ENCODE measurements at regions not wholly inside any gene's neighbourhood (a gene's known extent, or its start where the extent isn't known, plus 50 kb on each side); places are given as distances from the start of the nearest gene placed in this dataset.

DNA sequence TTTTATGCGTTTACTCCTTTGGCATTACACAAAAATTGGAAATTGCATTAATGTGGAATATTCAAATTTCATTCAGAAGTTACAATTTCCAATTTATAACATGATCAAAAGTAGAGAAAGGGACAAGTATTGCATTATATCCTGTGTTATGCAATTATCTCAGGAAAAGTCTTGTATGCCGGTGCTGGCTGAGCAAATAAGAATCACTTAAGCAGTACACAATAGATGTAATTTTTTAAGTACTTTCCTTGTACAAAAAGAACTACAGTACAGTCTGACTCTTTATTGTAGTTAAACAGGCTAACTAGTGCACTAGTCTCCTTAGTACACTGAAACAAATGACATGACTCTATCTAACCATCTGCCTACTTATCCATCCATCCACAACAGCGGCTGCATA is 493.2 kb upstream of the KCNMB2 start (continued):
- TF ChIP-seq, protein P1, sequence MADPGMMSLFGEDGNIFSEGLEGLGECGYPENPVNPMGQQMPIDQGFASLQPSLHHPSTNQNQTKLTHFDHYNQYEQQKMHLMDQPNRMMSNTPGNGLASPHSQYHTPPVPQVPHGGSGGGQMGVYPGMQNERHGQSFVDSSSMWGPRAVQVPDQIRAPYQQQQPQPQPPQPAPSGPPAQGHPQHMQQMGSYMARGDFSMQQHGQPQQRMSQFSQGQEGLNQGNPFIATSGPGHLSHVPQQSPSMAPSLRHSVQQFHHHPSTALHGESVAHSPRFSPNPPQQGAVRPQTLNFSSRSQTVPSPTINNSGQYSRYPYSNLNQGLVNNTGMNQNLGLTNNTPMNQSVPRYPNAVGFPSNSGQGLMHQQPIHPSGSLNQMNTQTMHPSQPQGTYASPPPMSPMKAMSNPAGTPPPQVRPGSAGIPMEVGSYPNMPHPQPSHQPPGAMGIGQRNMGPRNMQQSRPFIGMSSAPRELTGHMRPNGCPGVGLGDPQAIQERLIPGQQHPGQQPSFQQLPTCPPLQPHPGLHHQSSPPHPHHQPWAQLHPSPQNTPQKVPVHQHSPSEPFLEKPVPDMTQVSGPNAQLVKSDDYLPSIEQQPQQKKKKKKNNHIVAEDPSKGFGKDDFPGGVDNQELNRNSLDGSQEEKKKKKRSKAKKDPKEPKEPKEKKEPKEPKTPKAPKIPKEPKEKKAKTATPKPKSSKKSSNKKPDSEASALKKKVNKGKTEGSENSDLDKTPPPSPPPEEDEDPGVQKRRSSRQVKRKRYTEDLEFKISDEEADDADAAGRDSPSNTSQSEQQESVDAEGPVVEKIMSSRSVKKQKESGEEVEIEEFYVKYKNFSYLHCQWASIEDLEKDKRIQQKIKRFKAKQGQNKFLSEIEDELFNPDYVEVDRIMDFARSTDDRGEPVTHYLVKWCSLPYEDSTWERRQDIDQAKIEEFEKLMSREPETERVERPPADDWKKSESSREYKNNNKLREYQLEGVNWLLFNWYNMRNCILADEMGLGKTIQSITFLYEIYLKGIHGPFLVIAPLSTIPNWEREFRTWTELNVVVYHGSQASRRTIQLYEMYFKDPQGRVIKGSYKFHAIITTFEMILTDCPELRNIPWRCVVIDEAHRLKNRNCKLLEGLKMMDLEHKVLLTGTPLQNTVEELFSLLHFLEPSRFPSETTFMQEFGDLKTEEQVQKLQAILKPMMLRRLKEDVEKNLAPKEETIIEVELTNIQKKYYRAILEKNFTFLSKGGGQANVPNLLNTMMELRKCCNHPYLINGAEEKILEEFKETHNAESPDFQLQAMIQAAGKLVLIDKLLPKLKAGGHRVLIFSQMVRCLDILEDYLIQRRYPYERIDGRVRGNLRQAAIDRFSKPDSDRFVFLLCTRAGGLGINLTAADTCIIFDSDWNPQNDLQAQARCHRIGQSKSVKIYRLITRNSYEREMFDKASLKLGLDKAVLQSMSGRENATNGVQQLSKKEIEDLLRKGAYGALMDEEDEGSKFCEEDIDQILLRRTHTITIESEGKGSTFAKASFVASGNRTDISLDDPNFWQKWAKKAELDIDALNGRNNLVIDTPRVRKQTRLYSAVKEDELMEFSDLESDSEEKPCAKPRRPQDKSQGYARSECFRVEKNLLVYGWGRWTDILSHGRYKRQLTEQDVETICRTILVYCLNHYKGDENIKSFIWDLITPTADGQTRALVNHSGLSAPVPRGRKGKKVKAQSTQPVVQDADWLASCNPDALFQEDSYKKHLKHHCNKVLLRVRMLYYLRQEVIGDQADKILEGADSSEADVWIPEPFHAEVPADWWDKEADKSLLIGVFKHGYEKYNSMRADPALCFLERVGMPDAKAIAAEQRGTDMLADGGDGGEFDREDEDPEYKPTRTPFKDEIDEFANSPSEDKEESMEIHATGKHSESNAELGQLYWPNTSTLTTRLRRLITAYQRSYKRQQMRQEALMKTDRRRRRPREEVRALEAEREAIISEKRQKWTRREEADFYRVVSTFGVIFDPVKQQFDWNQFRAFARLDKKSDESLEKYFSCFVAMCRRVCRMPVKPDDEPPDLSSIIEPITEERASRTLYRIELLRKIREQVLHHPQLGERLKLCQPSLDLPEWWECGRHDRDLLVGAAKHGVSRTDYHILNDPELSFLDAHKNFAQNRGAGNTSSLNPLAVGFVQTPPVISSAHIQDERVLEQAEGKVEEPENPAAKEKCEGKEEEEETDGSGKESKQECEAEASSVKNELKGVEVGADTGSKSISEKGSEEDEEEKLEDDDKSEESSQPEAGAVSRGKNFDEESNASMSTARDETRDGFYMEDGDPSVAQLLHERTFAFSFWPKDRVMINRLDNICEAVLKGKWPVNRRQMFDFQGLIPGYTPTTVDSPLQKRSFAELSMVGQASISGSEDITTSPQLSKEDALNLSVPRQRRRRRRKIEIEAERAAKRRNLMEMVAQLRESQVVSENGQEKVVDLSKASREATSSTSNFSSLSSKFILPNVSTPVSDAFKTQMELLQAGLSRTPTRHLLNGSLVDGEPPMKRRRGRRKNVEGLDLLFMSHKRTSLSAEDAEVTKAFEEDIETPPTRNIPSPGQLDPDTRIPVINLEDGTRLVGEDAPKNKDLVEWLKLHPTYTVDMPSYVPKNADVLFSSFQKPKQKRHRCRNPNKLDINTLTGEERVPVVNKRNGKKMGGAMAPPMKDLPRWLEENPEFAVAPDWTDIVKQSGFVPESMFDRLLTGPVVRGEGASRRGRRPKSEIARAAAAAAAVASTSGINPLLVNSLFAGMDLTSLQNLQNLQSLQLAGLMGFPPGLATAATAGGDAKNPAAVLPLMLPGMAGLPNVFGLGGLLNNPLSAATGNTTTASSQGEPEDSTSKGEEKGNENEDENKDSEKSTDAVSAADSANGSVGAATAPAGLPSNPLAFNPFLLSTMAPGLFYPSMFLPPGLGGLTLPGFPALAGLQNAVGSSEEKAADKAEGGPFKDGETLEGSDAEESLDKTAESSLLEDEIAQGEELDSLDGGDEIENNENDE (IDR thresholded peaks at IDR 0.05; ENCODE audit: insufficient replicate concordance, low read length), result no peak
- TF ChIP-seq POLR2AphosphoS5 (IDR thresholded peaks at IDR 0.05; ENCODE audit: low read depth, low read length) (no peak), FOSL1 (IDR thresholded peaks at IDR 0.05; ENCODE audit: insufficient read depth, low read depth, low read length) (no peak), EP300 (IDR thresholded peaks at IDR 0.05; ENCODE audit: borderline replicate concordance in 1 of 2, low read depth in 2 of 2, low read length in 2 of 2) (no peak), CREB1 (IDR thresholded peaks at IDR 0.05) (no peak), HDAC6 (IDR thresholded peaks at IDR 0.05; ENCODE audit: low read depth, low read length) (no peak)
